IMR-90 (cell line): ENCODE measurements at regions not wholly inside any gene's neighbourhood (a gene's known extent, or its start where the extent isn't known, plus 50 kb on each side); places are given as distances from the start of the nearest gene placed in this dataset.

ENCODE experiments used
- ATAC-seq: fragments of 200-7000 bp; cut with Tn5 transposase; 2 replicates; pipeline ENCODE4 v1.9.1; 2020; ENCODE audit warnings: low read depth, mild to moderate bottlenecking, moderate library complexity
- BruUV-seq: library from RNA; stranded (reverse); fragments of 400-500 nt; replicated peaks from 2 replicates; lab custom pipeline; 2021; lab: Mats Ljungman, UMichigan
- CTCF ChIA-PET: fragments of 300-600 bp; formaldehyde crosslinking; extraction: SDS; loops from one replicate; lab custom pipeline; 2021; ENCODE audit warnings: antibody characterized with exemption; lab: Yijun Ruan, JAX
- POLR2A ChIA-PET: fragments of 300-600 bp; sonication (Branson Sonifier 250); formaldehyde crosslinking; loops from one replicate; lab custom pipeline; 2022; ENCODE audit warnings: antibody characterized with exemption; ENCODE audit not compliant: unreplicated experiment; lab: Charles Lee
- DNase-seq: peaks from one replicate; pipeline ENCODE4 v3.0.0; 2013
- H2AFZ ChIP-seq: replicated peaks from 2 replicates; pipeline ENCODE3; 2013; ENCODE audit warnings: low read length, mild to moderate bottlenecking; ENCODE audit not compliant: poor library complexity
- H2AK5ac ChIP-seq: 2 replicates; pipeline ENCODE4 v1.6.1; 2013; ENCODE audit warnings: low read depth, low read length, inconsistent platforms
- H2AK9ac ChIP-seq: replicated peaks from 2 replicates; pipeline ENCODE3; 2013; ENCODE audit warnings: mild to moderate bottlenecking, low read depth, low read length, moderate library complexity; ENCODE audit not compliant: poor library complexity
- H2BK120ac ChIP-seq: 2 replicates; pipeline ENCODE4 v1.6.1; 2013; ENCODE audit warnings: low read depth, low read length, inconsistent platforms
- H2BK15ac ChIP-seq: 3 replicates; pipeline ENCODE4 v1.6.1; 2013; ENCODE audit warnings: low read depth, low read length, inconsistent platforms
- H2BK20ac ChIP-seq: 2 replicates; pipeline ENCODE4 v1.6.1; 2013; ENCODE audit warnings: low read depth, mild to moderate bottlenecking, inconsistent platforms, low read length, moderate library complexity
- H2BK5ac ChIP-seq: 2 replicates; pipeline ENCODE4 v1.6.1; 2013; ENCODE audit warnings: mild to moderate bottlenecking, low read depth, low read length, inconsistent platforms; ENCODE audit not compliant: poor library complexity, severe bottlenecking
- H3K14ac ChIP-seq: replicated peaks from 2 replicates; pipeline ENCODE4 v1.6.1; 2013; ENCODE audit warnings: low read depth, low read length, inconsistent platforms
- H3K18ac ChIP-seq: 2 replicates; pipeline ENCODE4 v1.6.1; 2013; ENCODE audit warnings: low read depth, low read length, control low read depth
- H3K23ac ChIP-seq: 2 replicates; pipeline ENCODE4 v1.6.1; 2013; ENCODE audit warnings: low read depth, low read length, inconsistent platforms
- H3K27ac ChIP-seq: 2 replicates; pipeline ENCODE4 v1.5.1; 2013; ENCODE audit warnings: mild to moderate bottlenecking, control low read depth, low read length; ENCODE audit not compliant: insufficient read depth
- H3K27me3 ChIP-seq: 2 replicates; pipeline ENCODE4 v1.6.1; 2013; ENCODE audit warnings: low read length; ENCODE audit not compliant: control insufficient read depth, insufficient read depth
- H3K36me3 ChIP-seq: 2 replicates; pipeline ENCODE4 v1.6.1; 2013; ENCODE audit warnings: low read length, mixed read lengths; ENCODE audit not compliant: control insufficient read depth, insufficient read depth
- H3K4ac ChIP-seq: 2 replicates; pipeline ENCODE4 v1.6.1; 2013; ENCODE audit warnings: low read depth, low read length, inconsistent platforms
- H3K4me1 ChIP-seq: 2 replicates; pipeline ENCODE4 v1.6.1; 2013; ENCODE audit warnings: low read length, mixed read lengths; ENCODE audit not compliant: control insufficient read depth, insufficient read depth
- H3K4me2 ChIP-seq: 2 replicates; pipeline ENCODE4 v1.6.1; 2013; ENCODE audit warnings: low read depth, mild to moderate bottlenecking, control low read depth, low read length, moderate library complexity
- H3K4me3 ChIP-seq: 2 replicates; pipeline ENCODE4 v1.5.1; 2013; ENCODE audit warnings: low read depth, mild to moderate bottlenecking, control low read depth, low read length, moderate library complexity; ENCODE audit not compliant: insufficient read depth
- H3K56ac ChIP-seq: 2 replicates; pipeline ENCODE4 v1.6.1; 2013; ENCODE audit warnings: low read length, inconsistent platforms; ENCODE audit not compliant: insufficient read depth; ENCODE audit errors: extremely low read depth
- H3K79me1 ChIP-seq, 2 experiments: 2 replicates each; pipeline ENCODE4 v1.6.1; 2013; ENCODE audit warnings: low read length in 2 of 2, inconsistent platforms in 1 of 2, low read depth in 1 of 2
- H3K9ac ChIP-seq: 2 replicates; pipeline ENCODE4 v1.6.1; 2013; ENCODE audit warnings: low read depth, low read length, control low read depth
- H3K9me1 ChIP-seq: 2 replicates; pipeline ENCODE4 v1.6.1; 2013; ENCODE audit warnings: low read length, inconsistent platforms; ENCODE audit not compliant: insufficient read depth
- H3K9me3 ChIP-seq: 2 replicates; pipeline ENCODE4 v1.6.1; 2013; ENCODE audit warnings: low read length; ENCODE audit not compliant: control insufficient read depth, insufficient read depth
- H4K20me1 ChIP-seq: 2 replicates; pipeline ENCODE4 v1.6.1; 2013; ENCODE audit warnings: low read length, inconsistent platforms; ENCODE audit not compliant: insufficient read depth
- H4K5ac ChIP-seq: 2 replicates; pipeline ENCODE4 v1.6.1; 2013; ENCODE audit warnings: mild to moderate bottlenecking, low read depth, low read length, control low read depth
- H4K8ac ChIP-seq, 2 experiments: 2 replicates each; pipeline ENCODE4 v1.6.1; 2013; ENCODE audit warnings: low read depth in 2 of 2, low read length in 2 of 2, control low read depth in 1 of 2, inconsistent platforms in 1 of 2
- H4K91ac ChIP-seq: 2 replicates; pipeline ENCODE4 v1.6.1; 2013; ENCODE audit warnings: low read depth, low read length, inconsistent platforms; ENCODE audit not compliant: insufficient read depth
- BHLHE40 ChIP-seq: fragments of 150-350 bp; IDR thresholded peaks from 2 replicates; pipeline ENCODE4 v1.6.1; 2016; ENCODE audit warnings: mild to moderate bottlenecking, low read depth, low read length
- CEBPB ChIP-seq: IDR thresholded peaks from 2 replicates; pipeline ENCODE4 v1.6.1; 2012; ENCODE audit warnings: low read depth, low read length, improper control_type of control experiment
- CHD1 ChIP-seq: IDR thresholded peaks from 2 replicates; pipeline ENCODE4 v1.6.1; 2012; ENCODE audit warnings: low read depth, low read length, improper control_type of control experiment
- CTCF ChIP-seq: conservative IDR thresholded peaks from 2 replicates; pipeline ENCODE4 v1.5.1; 2012; ENCODE audit warnings: mild to moderate bottlenecking, low read depth, low read length, improper control_type of control experiment
- ELK1 ChIP-seq: fragments of 150-350 bp; IDR thresholded peaks from 2 replicates; pipeline ENCODE4 v1.6.1; 2016; ENCODE audit warnings: low read depth, mild to moderate bottlenecking, low read length, moderate library complexity, borderline replicate concordance
- FOS ChIP-seq: fragments of 150-350 bp; IDR thresholded peaks from 2 replicates; pipeline ENCODE4 v1.6.1; 2016; ENCODE audit warnings: low read depth, low read length
- MAFK ChIP-seq: IDR thresholded peaks from 2 replicates; pipeline ENCODE4 v1.6.1; 2012; ENCODE audit warnings: low read depth, low read length, improper control_type of control experiment
- MAZ ChIP-seq: IDR thresholded peaks from 2 replicates; pipeline ENCODE4 v1.6.1; 2012; ENCODE audit warnings: low read depth, mild to moderate bottlenecking, low read length, improper control_type of control experiment, moderate library complexity, borderline replicate concordance
- MXI1 ChIP-seq: IDR thresholded peaks from 2 replicates; pipeline ENCODE4 v1.6.1; 2012; ENCODE audit warnings: low read depth, mild to moderate bottlenecking, low read length, moderate library complexity, borderline replicate concordance
- NFE2L2 ChIP-seq: fragments of 150-350 bp; IDR thresholded peaks from 2 replicates; pipeline ENCODE4 v1.6.1; 2016; ENCODE audit warnings: low read depth, mild to moderate bottlenecking, low read length
- POLR2A ChIP-seq: IDR thresholded peaks from 2 replicates; pipeline ENCODE4 v1.6.1; 2012; ENCODE audit warnings: mild to moderate bottlenecking, low read depth, low read length
- RAD21 ChIP-seq: IDR thresholded peaks from 2 replicates; pipeline ENCODE4 v1.6.1; 2012; ENCODE audit warnings: low read length, improper control_type of control experiment
- RCOR1 ChIP-seq: IDR thresholded peaks from 2 replicates; pipeline ENCODE4 v1.6.1; 2012; ENCODE audit warnings: mild to moderate bottlenecking, low read length, improper control_type of control experiment; ENCODE audit not compliant: insufficient replicate concordance
- RFX5 ChIP-seq: IDR thresholded peaks from 2 replicates; pipeline ENCODE4 v1.8.0; 2012; ENCODE audit warnings: low read depth, mild to moderate bottlenecking, low read length, moderate library complexity
- SMC3 ChIP-seq: fragments of 150-350 bp; IDR thresholded peaks from 2 replicates; pipeline ENCODE4 v1.6.1; 2016; ENCODE audit warnings: low read depth, mild to moderate bottlenecking, antibody characterized with exemption, low read length, moderate library complexity
- USF2 ChIP-seq: fragments of 150-350 bp; IDR thresholded peaks from 2 replicates; pipeline ENCODE4 v1.6.1; 2017; ENCODE audit warnings: mild to moderate bottlenecking, antibody characterized with exemption, low read length, low read depth
- WGBS, 2 experiments: methylation state at CpG; one replicate each; pipeline versions ENCODE4 v1.1.5 to v1.1.7; 2013; ENCODE audit warnings: missing lambda C conversion rate in 2 of 2; ENCODE audit not compliant: insufficient read length in 1 of 2; ENCODE audit errors: extremely low coverage in 2 of 2; 5-methylcytosine and 5-hydroxymethylcytosine counted together
- dilution Hi-C: fragments of 300-500 bp; cut with HindIII; formaldehyde crosslinking; loops from one replicate; pipeline ENCODE4 v1.14.3; 2018; ENCODE audit warnings: low sequenced_read_pairs; ENCODE audit not compliant: unreplicated experiment
- in situ Hi-C: fragments of 300-500 bp; cut with MboI; formaldehyde crosslinking; loops from 3 replicates; pipeline ENCODE4 v1.14.3; 2019; ENCODE audit warnings: low sequenced_read_pairs, inconsistent platforms, mixed read lengths
- intact Hi-C: fragments of 100-400 bp; cut with micrococcal nuclease; formaldehyde crosslinking; loops from 2 replicates; pipeline ENCODE4 v1.10.0; 2022

GRCh38 chr5:126274763-126275125, 148.5 kb upstream of the GRAMD2B start:
- H3K9me3 ChIP-seq, result no peaks in the 10 kb centered on the region
- no peaks in the 10 kb centered on the region for H3K9me1 ChIP-seq
- H3K23ac ChIP-seq, result no peak overlapping the region
- no peak overlapping the region for H2AK9ac ChIP-seq
- H2BK20ac ChIP-seq, result no peak overlapping the region
- no peak overlapping the region for H2AK5ac ChIP-seq
- BruUV-seq, result no TSS peak
- no peaks in the 10 kb centered on the region for H3K79me1 ChIP-seq
- no peaks in the 10 kb centered on the region for H3K4me1 ChIP-seq
- no peak overlapping the region for H2BK120ac ChIP-seq
- no peaks in the 10 kb centered on the region for H4K20me1 ChIP-seq
- ChIA-PET POLR2A (no interaction called here), CTCF (no interaction called here)
- H3K4me2 ChIP-seq, result no peak overlapping the region
- intact Hi-C loops, result no loop called here
- ATAC-seq, result no peak
- H2AFZ ChIP-seq, result no peak overlapping the region
- 20% methylated on average over 1 of the region's 3 CpGs; no CpG with 5 or more reads in 1 of the 2 experiments for WGBS, 2 experiments
- no peak overlapping the region for H3K4ac ChIP-seq
- H4K91ac ChIP-seq, result no peak overlapping the region
- no peak overlapping the region for H3K14ac ChIP-seq
- dilution Hi-C loops, result no loop called here
- no peaks in the 10 kb centered on the region for H3K36me3 ChIP-seq
- no peak for DNase-seq
- in situ Hi-C loops, result no loop called here
- H2BK5ac ChIP-seq, result no peak overlapping the region
- no peak overlapping the region for H4K5ac ChIP-seq
- H3K56ac ChIP-seq, result no peak overlapping the region
- TF ChIP-seq CTCF (no peak), MAFK (no peak), FOS (no peak), NFE2L2 (no peak), MAZ (no peak), CEBPB (no peak), MXI1 (no peak), RAD21 (no peak), SMC3 (no peak), BHLHE40 (no peak), USF2 (no peak), POLR2A (no peak), ELK1 (no peak), RCOR1 (no peak), RFX5 (no peak), CHD1 (no peak)
- no peak overlapping the region for H3K4me3 ChIP-seq
- H4K8ac ChIP-seq, result no peak overlapping the region
- H2BK15ac ChIP-seq, result no peak overlapping the region
- no peak overlapping the region for H3K18ac ChIP-seq
- no peaks in the 10 kb centered on the region for H3K27me3 ChIP-seq
- H3K9ac ChIP-seq, result no peak overlapping the region
- H3K27ac ChIP-seq, result no peak overlapping the region
